Fibroblast of skin of back (primary cell): ENCODE measurements at regions not wholly inside any gene's neighbourhood (a gene's known extent, or its start where the extent isn't known, plus 50 kb on each side); places are given as distances from the start of the nearest gene placed in this dataset.

Experiments
- DNase-seq: peaks from one replicate; pipeline ENCODE4 v3.0.0-alpha.2; 2013

DNA sequence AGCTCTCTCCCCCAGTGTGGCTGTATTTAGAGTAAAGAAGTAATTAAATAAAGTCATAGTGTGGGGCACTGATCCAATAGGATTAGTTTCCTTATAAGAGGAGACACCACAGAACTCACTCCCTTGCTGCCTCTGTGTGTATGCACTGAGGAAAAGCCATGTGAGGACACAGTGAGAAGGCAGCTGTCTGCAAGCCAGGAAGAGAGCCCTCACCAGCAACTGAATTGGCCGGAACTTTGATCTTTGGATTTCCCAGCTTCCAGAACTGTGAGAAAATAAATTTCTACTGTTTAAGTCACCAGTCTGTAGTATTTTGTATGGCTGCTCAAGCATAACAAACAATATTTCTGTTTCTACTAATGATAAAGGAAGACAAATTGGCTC is 368.7 kb upstream of the PRICKLE1 start:
- no peak for DNase-seq

DNA sequence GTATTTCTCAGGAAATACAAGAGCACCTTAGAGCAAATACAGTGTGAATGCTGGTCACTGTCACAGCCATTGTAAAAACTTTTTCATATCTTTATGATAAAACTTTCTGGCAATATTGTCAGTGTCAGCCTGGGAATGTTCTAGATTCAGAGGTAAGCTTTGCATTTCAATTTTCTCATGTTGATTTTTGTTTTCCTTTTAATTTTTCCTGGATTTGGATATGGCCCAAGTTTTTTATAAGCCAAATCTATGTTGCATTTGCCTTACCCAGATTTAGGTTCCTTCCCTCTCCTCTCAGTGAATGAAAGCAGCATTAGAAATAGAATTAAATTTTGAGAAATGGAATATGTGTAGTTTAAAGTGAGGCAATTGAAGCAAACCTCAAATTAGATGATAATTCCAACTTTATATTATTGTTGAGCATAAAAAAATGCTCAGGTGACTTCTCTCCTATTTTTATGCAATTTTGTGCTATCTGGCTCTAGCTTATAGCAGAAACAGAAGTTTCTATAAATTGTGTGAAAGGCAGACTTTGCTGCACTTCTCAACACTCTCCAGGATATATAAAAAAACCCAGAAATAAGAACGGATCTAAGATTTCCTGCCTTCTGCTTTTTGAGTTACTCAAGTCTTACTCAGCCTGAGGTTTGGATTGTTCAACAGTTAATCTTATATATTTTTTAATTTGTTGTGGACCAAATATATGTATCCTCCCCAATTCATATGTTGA is 368.2 kb upstream of the PRICKLE1 start:
- no peak for DNase-seq

DNA sequence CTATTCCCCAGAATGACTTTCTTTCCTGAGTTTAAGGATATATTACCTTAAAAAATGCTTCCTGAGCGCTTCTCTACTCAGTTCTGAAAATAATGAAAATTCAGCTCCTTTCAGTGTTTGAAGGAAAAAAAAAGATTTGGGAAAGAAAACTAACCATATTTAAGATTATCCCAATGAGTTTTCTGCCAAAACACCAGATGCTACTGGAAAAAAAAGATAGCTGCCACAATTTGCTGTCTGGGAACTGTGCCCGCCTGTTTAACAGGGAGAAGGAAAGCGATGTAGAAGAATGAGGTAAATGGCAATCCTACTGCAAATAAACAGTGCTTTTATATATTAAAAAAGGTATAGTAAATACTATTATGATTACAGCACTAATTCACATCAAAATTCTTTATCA is 367.6 kb upstream of the PRICKLE1 start:
- no peak for DNase-seq

DNA sequence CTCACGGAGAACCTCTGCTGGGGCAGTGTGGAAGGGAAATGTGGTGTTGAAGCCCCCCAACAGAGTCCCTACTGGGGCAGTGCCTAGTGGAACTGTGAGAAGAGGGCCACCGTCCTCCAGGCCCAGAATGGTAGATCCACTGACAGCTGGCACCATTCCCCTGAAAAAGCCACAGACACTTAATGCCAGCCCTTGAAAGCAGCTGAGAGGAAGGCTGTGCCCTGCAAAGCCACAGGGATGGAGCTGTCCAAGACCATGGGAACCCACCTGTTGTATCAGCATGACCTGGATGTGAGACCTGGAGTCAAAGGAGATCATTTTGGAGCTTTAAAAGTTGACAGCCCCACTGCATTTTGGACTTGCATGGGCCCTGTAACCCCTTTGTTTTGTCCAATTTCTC is 363.5 kb upstream of the PRICKLE1 start:
- no peak for DNase-seq

DNA sequence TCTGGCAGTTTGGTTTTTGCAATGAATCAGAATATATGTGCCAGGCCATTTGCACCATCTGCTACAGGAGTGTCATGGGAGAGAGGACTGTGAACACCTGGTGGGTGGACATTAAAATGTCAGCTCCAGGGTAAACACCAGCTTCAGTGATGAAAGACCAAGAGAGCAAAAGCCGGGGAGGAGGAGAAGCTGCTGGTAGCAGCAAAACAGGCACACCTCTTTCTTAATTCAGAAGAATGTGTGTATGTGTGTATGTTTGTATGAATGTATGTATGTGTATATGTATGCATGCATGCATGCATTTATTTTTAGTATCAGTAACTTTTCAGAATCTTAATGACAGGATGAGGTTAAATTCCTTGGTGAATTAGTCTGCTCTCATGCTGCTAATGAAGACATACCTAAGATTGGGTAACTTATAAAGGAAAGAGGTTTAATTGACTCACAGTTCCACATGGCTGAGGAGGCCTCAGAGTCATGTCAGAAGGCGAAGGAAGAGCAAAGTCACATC is 357.4 kb upstream of the PRICKLE1 start:
- no peak for DNase-seq

DNA sequence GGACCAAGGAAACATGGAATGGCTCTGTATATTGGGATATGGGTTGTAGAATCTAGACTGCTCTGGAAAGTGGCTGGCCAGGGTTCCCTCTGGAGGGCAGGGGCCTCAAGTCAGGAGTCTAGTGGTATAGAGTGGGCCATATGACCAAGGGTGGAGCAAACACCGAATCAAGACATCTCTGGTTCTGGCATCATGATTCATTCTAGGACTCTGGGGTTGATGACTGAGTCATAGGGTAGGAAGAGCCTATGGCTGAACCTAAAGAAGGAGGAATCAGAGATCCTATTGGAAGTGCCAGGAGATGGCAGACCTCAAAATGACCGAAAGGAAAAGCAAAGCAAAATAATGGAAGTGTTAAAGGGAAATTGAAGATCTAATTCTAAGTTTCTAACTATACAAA is 356.4 kb upstream of the PRICKLE1 start:
- no peak for DNase-seq

DNA sequence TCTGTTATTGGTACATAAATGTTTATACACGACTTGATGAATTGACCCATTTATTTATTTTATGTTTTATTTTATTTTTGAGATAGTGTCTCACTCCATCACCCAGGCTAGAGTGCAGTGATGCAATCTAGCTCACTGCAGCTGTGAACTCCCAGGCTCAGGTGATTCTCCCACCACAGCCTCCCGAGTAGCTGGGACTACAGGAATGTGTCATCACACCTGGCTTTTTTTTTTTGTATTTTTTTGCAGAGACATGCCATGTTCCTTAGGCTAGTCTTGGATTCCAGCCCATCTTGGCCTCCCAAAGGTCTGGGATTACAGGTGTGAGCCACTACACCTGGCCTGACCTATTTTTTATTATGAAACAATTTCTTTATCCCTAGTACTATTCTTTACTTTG is 355.0 kb upstream of the PRICKLE1 start:
- DNase-seq = no peak

DNA sequence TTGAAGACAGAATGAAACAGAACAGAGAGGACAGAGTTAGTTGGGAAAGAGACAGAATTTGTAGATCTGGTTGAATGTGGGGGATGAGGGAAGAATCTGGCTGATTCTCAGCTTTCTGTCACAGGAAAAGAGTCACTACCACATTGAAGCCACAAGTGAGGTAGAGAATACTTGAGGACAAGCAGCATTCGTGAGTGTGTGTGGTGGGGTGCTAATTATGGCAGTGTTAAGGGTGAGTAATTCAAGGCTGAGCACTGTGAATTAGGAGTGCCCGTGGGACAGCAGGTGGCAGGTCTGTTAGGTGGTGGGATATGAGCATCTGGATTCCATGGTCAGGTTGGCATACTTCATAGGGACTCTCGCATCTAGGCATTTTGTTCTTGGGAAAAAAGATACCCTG is 347.4 kb upstream of the PRICKLE1 start:
- no peak for DNase-seq

DNA sequence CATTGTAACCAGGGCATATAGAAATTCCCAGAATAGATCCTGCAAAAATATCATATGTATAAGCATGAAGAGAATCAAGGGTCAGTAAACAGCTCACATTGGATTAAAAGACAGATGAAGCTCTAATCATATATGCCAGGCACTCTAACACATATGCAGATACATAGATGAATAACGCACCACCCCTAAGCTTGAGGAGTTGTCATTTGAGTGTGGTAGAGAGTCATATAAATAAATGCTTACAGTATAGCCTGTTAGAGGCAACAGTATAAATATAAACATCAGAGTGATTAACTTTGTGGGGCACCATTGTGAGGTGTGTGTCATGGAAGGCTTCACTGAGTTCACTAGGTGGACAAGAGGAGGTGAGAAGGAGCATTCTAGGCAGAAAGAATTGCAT is 346.7 kb upstream of the PRICKLE1 start:
- no peak for DNase-seq

DNA sequence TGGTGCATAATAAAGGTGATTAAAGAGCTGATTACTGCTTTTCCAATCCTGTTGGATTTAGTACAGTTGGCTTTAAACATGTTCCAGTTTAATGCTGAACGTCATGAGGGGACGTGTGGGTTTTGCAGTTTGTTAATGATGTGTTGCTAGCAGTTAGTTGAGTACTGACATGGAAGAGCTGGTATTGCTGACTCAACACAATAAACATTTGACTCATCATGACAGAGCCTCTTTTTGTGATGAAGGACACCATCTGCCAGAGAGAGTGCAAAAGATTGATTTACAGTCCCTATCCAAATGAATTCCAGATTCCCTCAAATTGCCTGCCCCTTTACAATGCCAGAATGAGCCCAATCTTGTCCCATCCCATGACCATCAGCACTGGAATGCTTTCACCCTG is 346.2 kb upstream of the PRICKLE1 start:
- DNase-seq = peak; percentile 7

DNA sequence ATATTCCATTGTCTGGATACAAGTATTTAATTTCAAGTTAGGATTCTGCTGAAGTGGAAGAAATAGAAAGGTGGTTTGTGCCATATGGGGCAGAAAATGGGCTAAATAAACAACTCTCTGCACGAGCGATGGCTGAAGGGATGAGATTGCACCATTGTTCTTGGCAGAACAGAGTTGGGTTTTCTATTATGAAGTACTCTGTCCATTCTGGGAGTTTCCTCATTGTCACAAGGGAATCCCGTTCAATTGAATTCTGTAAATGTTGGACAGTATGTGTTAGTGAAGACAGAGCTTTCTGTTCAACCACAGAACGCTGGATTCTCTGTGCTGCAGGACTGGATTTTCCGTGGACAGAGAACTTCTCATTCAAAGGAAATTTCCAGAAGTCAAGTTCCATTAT is 345.5 kb upstream of the PRICKLE1 start:
- DNase-seq = no peak

DNA sequence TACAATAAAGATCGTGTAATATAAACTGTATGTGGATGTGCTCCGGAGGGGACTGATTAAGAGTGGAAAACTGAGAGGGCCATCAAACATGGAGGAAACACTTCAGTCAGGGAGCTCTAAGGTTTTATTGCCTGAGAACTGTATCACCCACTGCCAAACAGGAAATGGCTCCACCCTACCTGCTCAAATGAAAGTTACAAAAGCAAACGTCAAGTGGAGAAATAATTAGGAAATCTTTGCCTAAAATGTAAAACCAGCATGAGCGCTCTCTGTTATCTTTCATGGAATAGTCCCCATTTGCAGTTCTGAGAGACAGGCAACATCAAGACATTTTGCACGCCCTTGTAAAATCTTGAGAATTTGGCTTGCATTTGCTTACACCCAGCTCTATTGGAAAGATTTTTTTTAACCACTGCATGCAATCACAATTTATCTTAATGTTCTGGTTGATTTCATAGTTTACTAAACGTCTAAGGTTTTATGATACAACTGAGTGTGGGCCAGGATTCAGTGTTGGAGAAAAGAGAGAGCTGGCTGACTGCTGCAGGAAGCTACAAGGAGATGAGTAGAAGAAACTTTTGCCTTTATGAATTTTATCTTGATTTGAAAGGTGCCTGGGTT is 344.0 kb upstream of the PRICKLE1 start:
- DNase-seq = no peak

DNA sequence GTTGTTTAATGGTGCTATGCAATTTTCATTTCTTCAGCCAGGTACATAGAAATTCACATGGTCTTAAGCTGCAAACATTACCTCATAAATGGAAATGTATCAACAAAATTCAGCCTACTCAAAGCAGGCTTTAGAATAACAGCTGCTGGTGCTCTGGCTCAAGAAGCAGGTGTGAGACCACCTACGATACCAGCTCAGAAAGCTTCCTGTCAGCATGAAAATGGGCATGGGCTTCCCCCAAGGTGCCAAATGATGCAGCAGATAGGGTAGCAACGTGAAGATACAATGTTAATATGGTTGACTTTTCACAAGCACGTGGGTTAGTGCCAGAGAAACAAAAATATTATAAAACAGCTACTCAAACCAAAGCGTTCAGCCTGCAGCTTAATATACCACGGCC is 343.4 kb upstream of the PRICKLE1 start:
- no peak for DNase-seq

DNA sequence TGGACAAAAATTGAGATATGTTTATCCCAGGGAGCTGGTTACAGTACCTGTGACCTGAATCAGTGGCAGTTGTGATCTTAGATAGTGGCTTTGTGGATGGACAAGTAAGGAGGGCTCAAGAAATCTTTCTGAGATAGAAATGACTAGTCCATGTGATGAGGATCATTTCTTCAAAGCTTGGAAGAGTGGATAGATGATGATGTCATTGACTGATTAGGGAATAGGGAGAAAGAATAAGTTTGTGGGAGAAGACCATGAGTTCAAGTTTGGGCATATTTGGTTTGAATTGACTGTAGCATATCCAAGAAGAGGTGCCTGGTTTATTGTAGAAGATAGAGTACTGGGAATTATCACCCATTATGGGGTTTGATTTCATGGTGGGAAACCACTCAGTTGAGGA is 336.7 kb upstream of the PRICKLE1 start:
- DNase-seq = no peak

DNA sequence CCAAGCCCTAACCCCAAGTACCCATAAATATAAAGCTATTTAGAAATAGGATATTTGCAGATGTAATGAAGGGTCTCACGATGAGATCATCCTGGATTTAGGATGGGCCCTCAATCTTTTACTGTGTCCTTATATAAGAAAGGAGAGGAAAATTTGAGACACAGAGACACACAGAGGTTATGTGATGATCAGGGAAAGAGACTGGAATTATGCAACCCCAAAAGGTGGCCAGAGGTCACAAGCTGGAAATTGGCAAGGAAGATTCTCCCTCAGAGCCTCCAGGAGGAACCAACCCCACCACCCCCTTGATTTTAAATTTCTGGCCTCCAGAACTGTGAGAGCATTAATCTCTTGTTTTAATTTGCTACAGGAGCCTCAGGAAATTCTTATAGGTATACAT is 334.9 kb upstream of the PRICKLE1 start:
- DNase-seq = no peak

DNA sequence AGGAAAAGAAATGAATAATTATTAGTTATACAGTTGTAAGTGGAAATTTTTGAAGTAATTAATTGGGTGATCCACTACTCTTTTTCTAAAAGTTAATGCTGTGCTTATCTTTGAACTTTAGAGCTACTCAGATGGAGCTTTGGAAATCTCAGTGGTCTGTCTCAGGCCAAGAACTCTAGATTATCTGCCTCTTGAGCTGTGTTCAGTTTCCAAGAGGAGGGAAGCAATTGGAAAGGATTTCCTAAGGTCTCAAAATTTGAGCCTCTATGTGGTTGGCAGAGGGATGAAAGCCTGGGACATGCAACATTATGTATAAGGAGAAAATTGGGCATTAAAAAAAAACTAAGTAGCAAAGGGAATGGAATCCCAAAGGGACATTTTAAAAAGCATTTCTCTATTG is 334.0 kb upstream of the PRICKLE1 start:
- DNase-seq = no peak

DNA sequence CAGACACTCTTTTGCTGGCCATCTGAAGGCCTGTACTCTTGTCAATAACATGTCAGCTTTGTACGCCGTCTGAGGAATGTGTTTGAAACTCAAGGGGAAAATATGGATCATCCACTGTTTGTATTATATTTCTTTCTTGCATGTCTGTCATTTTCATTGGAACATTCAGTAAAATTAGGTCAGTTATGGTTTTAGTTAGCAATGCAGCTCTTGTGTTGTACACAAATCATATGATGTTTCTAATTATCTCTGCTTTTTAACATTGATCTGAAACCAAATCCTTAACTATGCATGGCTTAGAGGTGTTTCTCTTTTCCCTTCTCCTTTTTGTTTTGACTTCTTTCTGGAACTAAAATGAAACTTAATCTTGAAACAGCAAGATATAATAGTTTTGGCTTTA is 333.6 kb upstream of the PRICKLE1 start:
- no peak for DNase-seq

DNA sequence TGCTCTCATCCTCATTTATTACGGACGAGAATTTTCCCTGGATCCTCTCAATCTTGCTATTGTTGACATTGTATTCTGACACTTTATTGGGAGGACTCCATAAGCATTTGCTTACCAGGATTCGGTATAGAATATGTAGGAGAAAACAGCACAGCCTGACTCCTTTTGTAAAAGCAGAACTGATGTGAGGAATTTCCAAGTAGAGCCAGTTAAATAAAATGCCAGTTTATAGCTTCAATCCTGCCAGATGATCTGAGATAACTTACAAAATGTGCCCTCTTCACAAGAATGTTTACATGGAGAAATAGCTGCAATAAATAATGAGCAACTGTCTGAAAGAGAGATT is 332.9 kb upstream of the PRICKLE1 start:
- no peak for DNase-seq

DNA sequence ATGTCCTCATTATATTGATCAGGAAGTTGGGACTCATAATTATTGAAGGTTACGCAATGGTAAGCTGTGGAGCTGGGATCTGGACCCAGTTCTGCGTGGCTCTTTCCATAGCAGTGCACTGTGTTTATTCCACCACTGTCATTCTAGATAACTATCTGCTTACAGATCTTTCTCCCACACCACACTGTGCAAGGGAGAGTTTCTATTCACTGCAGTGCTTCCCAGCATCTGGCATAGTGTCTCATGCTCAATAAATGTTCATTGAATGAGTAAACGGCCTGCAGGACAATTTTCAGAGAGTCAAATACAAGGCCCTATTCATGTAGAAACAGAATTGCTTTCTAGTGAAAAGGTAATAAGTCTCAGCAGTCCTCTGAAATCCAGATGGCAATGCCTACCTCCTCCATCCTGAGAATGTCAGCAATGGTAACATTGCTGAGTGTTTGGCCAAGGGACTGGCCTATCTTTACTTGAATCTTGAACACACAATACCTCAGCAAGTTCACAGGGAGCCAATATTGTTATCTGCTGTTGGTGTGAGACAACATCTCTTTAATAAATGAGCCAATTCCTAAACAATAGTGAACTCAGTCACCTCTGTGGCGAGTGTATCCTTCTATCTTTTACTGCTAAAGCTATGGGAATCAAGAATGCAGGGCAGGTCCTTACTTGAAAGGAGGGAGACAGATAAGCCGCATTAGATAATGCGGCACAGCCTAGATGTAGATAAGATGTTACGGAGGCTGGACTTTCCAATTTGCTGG is 332.4 kb upstream of the PRICKLE1 start:
- DNase-seq = no peak

DNA sequence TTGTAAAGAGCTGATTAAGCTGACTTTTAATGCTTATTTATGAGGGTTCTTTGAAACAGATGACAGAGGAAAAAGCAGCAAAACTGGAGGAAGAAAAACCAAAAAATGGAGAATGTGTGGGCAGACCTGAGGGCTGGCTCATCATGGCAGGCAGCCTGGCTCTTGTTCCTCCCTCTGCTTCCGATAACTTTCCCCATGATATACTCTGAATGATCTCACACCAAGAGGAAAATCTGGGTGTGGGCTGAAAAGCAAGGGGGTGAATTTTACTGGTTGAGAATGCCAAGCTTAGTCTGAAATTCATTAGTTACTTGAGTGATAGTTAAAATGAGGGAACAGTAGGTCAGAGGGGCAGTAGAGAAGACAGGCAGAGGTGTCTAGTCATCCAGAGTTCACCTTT is 330.1 kb upstream of the PRICKLE1 start:
- DNase-seq = no peak

DNA sequence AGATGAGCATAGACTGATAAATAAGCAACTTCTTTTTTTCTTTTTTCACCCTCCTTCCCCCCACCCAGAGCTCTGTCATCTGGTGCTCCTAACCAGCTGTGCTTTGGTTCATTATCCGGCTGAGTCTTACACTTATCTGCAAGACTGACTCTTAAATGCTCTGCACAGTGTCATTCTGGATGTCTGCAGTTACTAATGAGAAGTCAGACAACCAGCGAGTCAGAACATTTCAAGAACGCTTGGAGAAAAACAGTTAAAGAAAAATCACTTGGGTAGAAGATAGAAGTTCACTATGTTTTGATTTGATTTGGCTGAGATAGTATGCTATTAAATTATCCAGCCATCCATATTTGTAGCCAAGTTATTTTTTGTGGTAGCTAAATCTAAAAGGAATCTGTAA is 328.9 kb upstream of the PRICKLE1 start:
- DNase-seq = no peak

DNA sequence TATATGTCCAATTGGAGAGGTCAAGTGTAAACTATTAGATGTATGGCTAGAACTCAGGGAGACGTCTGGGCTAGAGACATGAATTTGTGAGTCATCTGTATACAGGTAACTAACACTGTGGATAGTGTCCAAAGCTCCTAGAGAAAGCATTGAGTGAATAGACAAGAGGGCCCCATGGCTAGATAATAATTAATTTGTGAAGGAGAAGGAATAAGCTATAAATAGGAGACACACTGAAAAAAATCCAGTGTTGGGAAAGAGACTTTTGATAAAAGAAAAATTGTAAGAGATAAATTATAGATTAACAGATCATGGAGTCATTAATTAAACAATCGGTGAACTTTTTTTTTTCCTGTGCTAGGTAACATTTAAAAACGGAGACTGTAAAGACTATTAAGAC is 326.6 kb upstream of the PRICKLE1 start:
- no peak for DNase-seq

DNA sequence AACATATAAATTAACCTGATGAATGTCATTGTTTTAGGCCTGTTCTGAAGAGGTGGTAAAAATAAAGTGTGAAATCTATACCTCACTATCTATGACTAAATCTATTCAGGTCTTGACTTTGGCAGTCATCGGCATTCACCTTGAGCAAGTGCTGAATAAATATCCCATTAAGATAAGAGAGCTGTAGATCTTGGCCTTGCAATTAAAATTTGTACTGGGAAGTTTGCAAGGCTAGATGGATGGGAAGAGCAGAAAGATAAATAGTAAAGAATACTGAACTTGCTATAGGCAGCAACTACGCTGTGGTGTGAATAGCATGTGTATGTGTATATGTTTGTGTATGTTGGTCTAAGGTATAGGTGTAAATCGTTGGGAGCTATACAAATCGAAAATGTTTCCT is 325.9 kb upstream of the PRICKLE1 start:
- no peak for DNase-seq

DNA sequence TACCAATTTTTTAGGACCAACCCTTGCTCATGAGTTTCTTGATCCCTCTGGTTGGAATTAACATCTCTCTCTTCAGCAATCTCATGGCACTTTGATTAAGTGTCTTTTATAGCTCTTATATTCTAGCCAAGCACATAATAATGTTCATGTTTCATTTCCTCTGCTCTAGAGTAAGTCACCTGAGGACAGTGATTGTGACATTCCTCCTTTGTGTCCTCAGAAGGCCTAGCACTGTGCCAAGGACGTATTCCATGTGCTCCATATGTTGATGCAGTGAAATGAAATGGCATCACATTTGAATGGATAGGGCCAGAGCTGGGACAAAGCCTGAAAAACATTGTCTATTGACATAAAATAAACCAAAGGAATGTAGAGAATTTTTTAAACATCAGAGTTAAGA is 322.8 kb upstream of the PRICKLE1 start:
- peak; percentile 49 for DNase-seq
